Ascending aorta (tissue), 2 donors: ENCODE measurements at regions not wholly inside any gene's neighbourhood (a gene's known extent, or its start where the extent isn't known, plus 50 kb on each side); places are given as distances from the start of the nearest gene placed in this dataset.

ENCODE experiments used
- DNase-seq, 2 donors: peaks; one replicate each; pipeline ENCODE4 v3.0.0-alpha.2; 2019; ENCODE audit warnings: low spot score in 2 of 2
- H3K27ac ChIP-seq, 2 donors: fragments of 200-600 bp; sonication (generic); one replicate each; pipeline ENCODE4 v1.5.1; 2016 to 2017; ENCODE audit warnings: mild to moderate bottlenecking in 1 of 2
- H3K27me3 ChIP-seq: fragments of 200-600 bp; sonication (generic); one replicate; pipeline ENCODE4 v1.5.1; 2017
- H3K36me3 ChIP-seq, 2 donors: fragments of 200-600 bp; sonication (generic); one replicate each; pipeline ENCODE4 v1.5.1; 2016
- H3K4me1 ChIP-seq, 2 donors: fragments of 200-600 bp; sonication (generic); one replicate each; pipeline ENCODE4 v1.5.1; 2016 to 2017; ENCODE audit warnings: mild to moderate bottlenecking in 1 of 2
- H3K4me3 ChIP-seq, 2 donors: fragments of 200-600 bp; sonication (generic); one replicate each; pipeline ENCODE4 v1.5.1; 2016 to 2017; ENCODE audit warnings: mild to moderate bottlenecking in 1 of 2
- H3K9me3 ChIP-seq, 2 donors: fragments of 200-600 bp; sonication (generic); one replicate each; pipeline ENCODE4 v1.5.1; 2016
- CTCF ChIP-seq, 3 experiments: fragments of 200-600 bp in 2 of 3; fragments of 450-650 bp in 1 of 3; sonication (generic) in 2 of 3; IDR thresholded peaks; one replicate each; pipeline ENCODE4 v1.5.1; 2016 to 2019; ENCODE audit warnings: antibody characterized with exemption in 3 of 3, mild to moderate bottlenecking in 1 of 3, moderate library complexity in 1 of 3
- intact Hi-C: fragments of 100-400 bp; cut with DNase I; formaldehyde crosslinking; loops from one replicate; pipeline ENCODE4 v1.15.1; 2023

GRCh38 chr15:95292785-95293450, 1037.6 kb upstream of the NR2F2 start:
- no peaks in the 10 kb centered on the region for H3K27me3 ChIP-seq
- no peak overlapping the region for H3K4me3 ChIP-seq
- H3K36me3 ChIP-seq, result no peaks in the 10 kb centered on the region
- peaks cover 0 to 19% of the 10 kb centered on the region in 2 donors for H3K4me1 ChIP-seq
- H3K9me3 ChIP-seq, result no peaks in the 10 kb centered on the region
- no peak for DNase-seq
- intact Hi-C loops, result no loop called here
- TF ChIP-seq CTCF (IDR thresholded peaks at IDR 0.05), result no peak
- H3K27ac ChIP-seq, result no peak overlapping the region

- DNase-seq, result no peak
- no peaks in the 10 kb centered on the region for H3K27me3 ChIP-seq
- H3K36me3 ChIP-seq, result no peaks in the 10 kb centered on the region
- H3K27ac ChIP-seq, result no peak overlapping the region
- H3K4me3 ChIP-seq, result no peak overlapping the region
- H3K4me1 ChIP-seq, result peaks cover 0 to 17% of the 10 kb centered on the region in 2 donors
- no peaks in the 10 kb centered on the region for H3K9me3 ChIP-seq
- no peak for TF ChIP-seq CTCF (IDR thresholded peaks at IDR 0.05)
- intact Hi-C loops, result no loop called here
Measured at GRCh38 chr15:95293456-95294031, 1037.0 kb upstream of the NR2F2 start.

- Histone ChIP-seq H3K9me3 (no peaks in the 10 kb centered on the region), H3K27me3 (no peaks in the 10 kb centered on the region), H3K27ac (no peak overlapping the region), H3K36me3 (no peaks in the 10 kb centered on the region), H3K4me3 (no peak overlapping the region), H3K4me1 (peaks cover 0 to 5% of the 10 kb centered on the region in 2 donors)
- DNase-seq, result no peak
- no peak for TF ChIP-seq CTCF (IDR thresholded peaks at IDR 0.05)
- intact Hi-C loops, result no loop called here
Measured at GRCh38 chr15:95295363-95295762, 1035.1 kb upstream of the NR2F2 start.

- H3K27ac ChIP-seq, result no peak overlapping the region
- H3K9me3 ChIP-seq, result no peaks in the 10 kb centered on the region
- peaks cover 0 to 5% of the 10 kb centered on the region in 2 donors for H3K4me1 ChIP-seq
- TF ChIP-seq CTCF (IDR thresholded peaks at IDR 0.05), result no peak
- no peaks in the 10 kb centered on the region for H3K27me3 ChIP-seq
- intact Hi-C loops, result no loop called here
- H3K4me3 ChIP-seq, result no peak overlapping the region
- no peak for DNase-seq
- H3K36me3 ChIP-seq, result no peaks in the 10 kb centered on the region
Measured at GRCh38 chr15:95295896-95296625, 1034.4 kb upstream of the NR2F2 start.

GRCh38 chr15:95296643-95297042, 1033.9 kb upstream of the NR2F2 start:
- Histone ChIP-seq H3K27me3 (no peaks in the 10 kb centered on the region), H3K4me1 (peaks cover 0 to 5% of the 10 kb centered on the region in 2 donors), H3K27ac (no peak overlapping the region), H3K36me3 (no peaks in the 10 kb centered on the region), H3K9me3 (no peaks in the 10 kb centered on the region), H3K4me3 (no peak overlapping the region)
- intact Hi-C loops, result no loop called here
- no peak for TF ChIP-seq CTCF (IDR thresholded peaks at IDR 0.05)
- no peak for DNase-seq
